ENCODE measurements at regions not wholly inside any gene's neighbourhood (a gene's known extent, or its start where the extent isn't known, plus 50 kb on each side); places are given as distances from the start of the nearest gene placed in this dataset.

DNA sequence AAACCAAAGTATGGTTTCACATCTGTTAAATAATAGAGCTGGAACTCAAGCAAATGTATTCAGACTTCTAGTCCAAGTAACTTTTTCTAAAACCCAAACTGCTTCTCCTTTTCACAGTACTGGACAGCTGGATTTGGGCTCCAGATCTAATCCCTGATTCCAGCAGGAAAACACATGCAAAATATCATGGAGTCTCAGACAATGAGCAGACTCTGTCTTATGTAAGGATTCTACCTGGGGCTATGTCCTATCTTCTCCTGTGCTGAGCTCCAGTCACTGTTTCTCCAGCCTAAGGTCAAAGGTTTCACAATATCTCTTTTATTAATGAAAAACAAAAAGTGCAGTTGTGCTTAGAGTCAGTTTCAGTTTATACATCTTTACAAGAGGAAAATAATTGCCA, 83.2 kb upstream of the EED start:
- no peak for DNase-seq (ENCODE audit: extremely low spot score, unreplicated experiment)
- Mint-ChIP-seq H3K9me3 (ENCODE audit: unreplicated experiment) (no peaks in the 10 kb centered on the region), H3K4me1 (ENCODE audit: unreplicated experiment) (peaks cover 23% of the 10 kb centered on the region), H3K4me3 (ENCODE audit: unreplicated experiment) (no peak overlapping the region), H3K27ac (ENCODE audit: unreplicated experiment) (no peak overlapping the region), H3K27me3 (ENCODE audit: unreplicated experiment) (no peaks in the 10 kb centered on the region), H3K36me3 (ENCODE audit: unreplicated experiment) (no peaks in the 10 kb centered on the region)
- TF ChIP-seq CTCF (IDR thresholded peaks at IDR 0.05), result no peak

DNA sequence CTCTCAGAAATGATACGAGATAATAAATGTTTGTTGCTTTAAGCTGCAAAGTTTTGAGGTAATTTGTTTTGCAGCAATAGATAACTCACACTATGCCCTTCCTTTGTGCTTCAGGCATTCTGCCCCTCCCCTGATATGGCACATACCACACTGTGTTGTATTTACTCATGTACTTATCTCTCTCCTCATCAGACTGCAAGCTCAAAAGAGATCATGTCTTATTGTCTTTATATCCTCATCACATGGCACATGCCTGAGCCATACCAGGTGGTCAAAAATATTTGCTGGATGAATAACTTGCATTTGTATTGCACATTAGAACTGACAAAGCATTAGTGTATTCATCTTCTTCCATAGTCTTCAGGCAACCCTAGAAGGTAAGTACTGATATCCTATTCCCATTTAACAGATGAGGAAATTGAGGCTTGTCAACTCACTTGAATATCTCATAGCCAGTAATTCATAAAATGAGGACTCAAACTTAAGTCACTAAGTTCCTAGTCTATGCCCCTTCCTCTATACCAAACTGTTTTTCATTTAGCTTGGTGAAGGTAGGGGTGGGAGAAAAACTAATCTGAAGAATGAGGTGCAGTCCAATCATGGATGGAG, 83.9 kb upstream of the EED start:
- Mint-ChIP-seq H3K27me3 (ENCODE audit: unreplicated experiment) (no peaks in the 10 kb centered on the region), H3K4me1 (ENCODE audit: unreplicated experiment) (peaks cover 24% of the 10 kb centered on the region), H3K36me3 (ENCODE audit: unreplicated experiment) (no peaks in the 10 kb centered on the region), H3K9me3 (ENCODE audit: unreplicated experiment) (no peaks in the 10 kb centered on the region), H3K27ac (ENCODE audit: unreplicated experiment) (no peak overlapping the region), H3K4me3 (ENCODE audit: unreplicated experiment) (no peak overlapping the region)
- no peak for DNase-seq (ENCODE audit: extremely low spot score, unreplicated experiment)
- no peak for TF ChIP-seq CTCF (IDR thresholded peaks at IDR 0.05)

- DNase-seq (ENCODE audit: extremely low spot score, unreplicated experiment), result no peak
- Mint-ChIP-seq H3K27me3 (ENCODE audit: unreplicated experiment) (no peaks in the 10 kb centered on the region), H3K36me3 (ENCODE audit: unreplicated experiment) (no peaks in the 10 kb centered on the region), H3K4me3 (ENCODE audit: unreplicated experiment) (no peak overlapping the region), H3K4me1 (ENCODE audit: unreplicated experiment) (peaks cover 27% of the 10 kb centered on the region), H3K9me3 (ENCODE audit: unreplicated experiment) (no peaks in the 10 kb centered on the region), H3K27ac (ENCODE audit: unreplicated experiment) (no peak overlapping the region)
- TF ChIP-seq CTCF (IDR thresholded peaks at IDR 0.05), result no peak
Observed at GRCh38 chr11:86159581-86159891, 85.0 kb upstream of the EED start.

GRCh38 chr11:86158704-86159580, 85.6 kb upstream of the EED start:
- TF ChIP-seq CTCF (IDR thresholded peaks at IDR 0.05), result no peak
- no peak for DNase-seq (ENCODE audit: extremely low spot score, unreplicated experiment)
- Mint-ChIP-seq H3K36me3 (ENCODE audit: unreplicated experiment) (no peaks in the 10 kb centered on the region), H3K9me3 (ENCODE audit: unreplicated experiment) (no peaks in the 10 kb centered on the region), H3K4me3 (ENCODE audit: unreplicated experiment) (no peak overlapping the region), H3K27me3 (ENCODE audit: unreplicated experiment) (no peaks in the 10 kb centered on the region), H3K27ac (ENCODE audit: unreplicated experiment) (no peak overlapping the region), H3K4me1 (ENCODE audit: unreplicated experiment) (peaks cover 27% of the 10 kb centered on the region)

DNA sequence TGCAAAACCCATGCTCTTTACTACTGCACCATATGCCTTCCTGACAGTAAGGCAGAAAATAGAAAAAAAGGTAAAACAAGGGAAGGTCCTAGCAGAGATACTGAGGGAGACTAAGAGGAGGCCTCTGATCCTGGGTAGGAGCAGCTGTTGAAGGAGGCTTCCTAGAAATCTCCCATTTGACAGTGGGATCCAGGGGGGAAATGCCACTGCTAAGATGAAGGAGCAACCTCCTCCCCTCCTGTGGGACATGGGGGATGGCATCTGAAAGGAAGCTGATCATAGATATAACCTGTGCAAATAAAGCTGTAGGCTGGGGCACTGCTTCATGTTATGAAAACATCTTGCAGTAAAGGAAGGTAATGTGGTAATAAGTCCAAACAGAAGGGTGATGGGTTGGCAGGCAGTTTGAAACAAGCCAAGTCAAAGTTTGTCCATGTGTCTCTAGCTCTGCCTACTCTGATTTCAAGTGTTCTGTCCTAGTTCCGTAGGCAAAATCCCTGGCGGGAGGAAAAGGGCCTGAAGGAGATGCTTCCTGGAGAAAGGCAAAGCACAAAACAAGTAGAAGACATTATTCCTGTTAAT, 86.7 kb upstream of the EED start:
- peaks cover 35% of the 10 kb centered on the region for H3K4me1 Mint-ChIP-seq (ENCODE audit: unreplicated experiment)
- TF ChIP-seq CTCF (IDR thresholded peaks at IDR 0.05), result no peak
- no peaks in the 10 kb centered on the region for H3K36me3 Mint-ChIP-seq (ENCODE audit: unreplicated experiment)
- H3K4me3 Mint-ChIP-seq (ENCODE audit: unreplicated experiment), result no peak overlapping the region
- H3K27ac Mint-ChIP-seq (ENCODE audit: unreplicated experiment), result no peak overlapping the region
- H3K9me3 Mint-ChIP-seq (ENCODE audit: unreplicated experiment), result no peaks in the 10 kb centered on the region
- no peak for DNase-seq (ENCODE audit: extremely low spot score, unreplicated experiment)
- no peaks in the 10 kb centered on the region for H3K27me3 Mint-ChIP-seq (ENCODE audit: unreplicated experiment)

All from osteocyte (in vitro differentiated cells).